Prostate gland (tissue), 2 donors: ENCODE measurements at regions not wholly inside any gene's neighbourhood (a gene's known extent, or its start where the extent isn't known, plus 50 kb on each side); places are given as distances from the start of the nearest gene placed in this dataset.
A peak's percentile ranks its signal among the peaks of the same experiment; 100 is the strongest.
"Not testable (repeated sequence)": the region's sequence is repeated elsewhere in the genome, so short reads cannot be mapped to it uniquely, and the experiment has no call there.

ENCODE experiments used
- DNase-seq: peaks from one replicate; pipeline ENCODE4 v3.0.0-alpha.2; 2019; ENCODE audit warnings: low spot score
- H3K27ac ChIP-seq, 2 donors: fragments of 200-600 bp; sonication (generic); 2 replicates each; pipeline ENCODE4 v1.5.1; 2017 to 2019
- H3K27me3 ChIP-seq: fragments of 200-600 bp; sonication (generic); replicated peaks from 2 replicates; pipeline ENCODE4 v1.5.1; 2019; ENCODE audit not compliant: insufficient read depth
- H3K36me3 ChIP-seq, 2 donors: fragments of 200-600 bp; sonication (generic); 1 replicate in 1 of 2; 2 replicates in 1 of 2; pipeline versions ENCODE4 v1.5.1 to v1.8.1; 2017 to 2019
- H3K4me1 ChIP-seq: fragments of 200-600 bp; sonication (generic); replicated peaks from 2 replicates; pipeline ENCODE4 v1.5.1; 2019
- H3K4me3 ChIP-seq, 2 donors: fragments of 200-600 bp; sonication (generic); 2 replicates each; pipeline ENCODE4 v1.5.1; 2017 to 2019
- H3K9me3 ChIP-seq: fragments of 200-600 bp; sonication (generic); 2 replicates; pipeline ENCODE4 v1.5.1; 2017
- POLR2A ChIP-seq: fragments of 450-650 bp; IDR thresholded peaks from one replicate; pipeline ENCODE4 v1.6.1; 2016; ENCODE audit warnings: antibody characterized with exemption, mild to moderate bottlenecking
- POLR2AphosphoS5 ChIP-seq: sonication (generic); formaldehyde crosslinking; IDR thresholded peaks from one replicate; pipeline ENCODE4 v1.6.1; 2017; ENCODE audit warnings: antibody characterized with exemption
- WGBS: methylation state at CpG from one replicate; pipeline ENCODE4 v1.1.5; 2018; 5-methylcytosine and 5-hydroxymethylcytosine counted together
- intact Hi-C: fragments of 100-400 bp; cut with DNase I; formaldehyde crosslinking; loops from one replicate; pipeline ENCODE4 v1.14.2; 2022
- TF ChIP-seq, protein P1 (sequence below), 4 experiments: fragments of 200-600 bp in 2 of 4; fragments of 450-650 bp in 2 of 4; sonication (generic) in 2 of 4; IDR thresholded peaks; 1 replicate in 3 of 4; 2 replicates in 1 of 4; pipeline ENCODE4 v1.5.1; 2016 to 2019; ENCODE audit warnings: antibody characterized with exemption in 4 of 4, mild to moderate bottlenecking in 2 of 4, moderate library complexity in 2 of 4

DNA sequence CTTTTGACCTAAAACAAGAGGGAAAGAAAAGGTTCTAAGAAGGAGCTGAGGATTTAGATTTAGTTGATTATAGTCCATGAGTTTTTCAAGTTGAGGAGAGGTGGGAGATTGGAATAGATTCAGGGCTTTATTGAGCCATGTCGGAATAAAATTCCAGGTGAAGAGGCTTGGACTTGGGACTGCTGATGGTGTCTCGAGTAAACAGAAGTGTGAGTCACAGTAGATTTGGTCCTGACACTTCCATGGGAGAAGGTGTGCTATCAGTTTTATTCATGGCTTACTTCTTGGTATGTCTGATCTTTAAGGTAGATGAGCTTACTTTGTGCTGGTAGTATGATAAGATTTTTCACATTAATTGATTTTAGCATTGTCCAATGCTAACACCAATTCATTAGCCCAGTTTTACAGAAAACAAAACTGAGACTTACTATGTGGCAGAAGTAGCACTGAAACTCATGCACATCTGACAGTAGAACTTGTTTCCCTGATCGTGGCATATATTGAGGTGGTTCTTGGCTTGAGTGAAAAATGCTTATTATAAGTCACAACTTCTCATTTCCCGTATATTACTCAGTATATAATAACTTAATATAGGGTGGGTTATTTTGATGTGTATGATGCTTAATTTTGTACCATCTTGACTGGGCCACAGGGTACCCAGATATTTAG, 172.4 kb upstream of the IGF1 start:
- Histone ChIP-seq H3K4me1 (no peaks in the 10 kb centered on the region), H3K27me3 (no peaks in the 10 kb centered on the region), H3K9me3 (no peaks in the 10 kb centered on the region), H3K27ac (no peak overlapping the region), H3K36me3 (no peaks in the 10 kb centered on the region), H3K4me3 (no peak overlapping the region)
- intact Hi-C loops: no loop called here
- TF ChIP-seq POLR2A (no peak), POLR2AphosphoS5 (no peak)
- TF ChIP-seq, protein P1, sequence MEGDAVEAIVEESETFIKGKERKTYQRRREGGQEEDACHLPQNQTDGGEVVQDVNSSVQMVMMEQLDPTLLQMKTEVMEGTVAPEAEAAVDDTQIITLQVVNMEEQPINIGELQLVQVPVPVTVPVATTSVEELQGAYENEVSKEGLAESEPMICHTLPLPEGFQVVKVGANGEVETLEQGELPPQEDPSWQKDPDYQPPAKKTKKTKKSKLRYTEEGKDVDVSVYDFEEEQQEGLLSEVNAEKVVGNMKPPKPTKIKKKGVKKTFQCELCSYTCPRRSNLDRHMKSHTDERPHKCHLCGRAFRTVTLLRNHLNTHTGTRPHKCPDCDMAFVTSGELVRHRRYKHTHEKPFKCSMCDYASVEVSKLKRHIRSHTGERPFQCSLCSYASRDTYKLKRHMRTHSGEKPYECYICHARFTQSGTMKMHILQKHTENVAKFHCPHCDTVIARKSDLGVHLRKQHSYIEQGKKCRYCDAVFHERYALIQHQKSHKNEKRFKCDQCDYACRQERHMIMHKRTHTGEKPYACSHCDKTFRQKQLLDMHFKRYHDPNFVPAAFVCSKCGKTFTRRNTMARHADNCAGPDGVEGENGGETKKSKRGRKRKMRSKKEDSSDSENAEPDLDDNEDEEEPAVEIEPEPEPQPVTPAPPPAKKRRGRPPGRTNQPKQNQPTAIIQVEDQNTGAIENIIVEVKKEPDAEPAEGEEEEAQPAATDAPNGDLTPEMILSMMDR (IDR thresholded peaks at IDR 0.05): no peak
- no peak for DNase-seq
- WGBS: 88% methylated on average over 4 of the region's 4 CpGs

DNA sequence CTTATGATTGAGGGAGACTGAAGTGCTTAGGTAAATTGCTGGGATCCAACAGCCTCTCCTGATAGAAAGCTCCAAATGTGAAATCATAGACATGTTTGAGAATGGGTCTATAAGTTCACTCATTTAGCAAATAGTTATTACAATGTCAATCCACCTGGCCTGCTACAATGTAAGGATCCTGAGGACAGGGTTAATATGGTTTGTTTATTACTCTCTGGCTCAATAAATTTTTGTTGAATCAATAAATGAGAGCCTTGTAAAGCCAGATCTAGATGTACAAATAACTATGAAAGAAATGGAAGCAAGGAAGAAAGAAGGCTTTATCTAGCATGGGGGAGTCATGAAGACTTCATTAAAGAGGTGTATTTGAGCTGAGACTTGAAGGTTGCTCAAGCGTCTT, 165.6 kb upstream of the IGF1 start:
- no peak overlapping the region for H3K4me3 ChIP-seq
- no peaks in the 10 kb centered on the region for H3K4me1 ChIP-seq
- no peak overlapping the region for H3K27ac ChIP-seq
- no peaks in the 10 kb centered on the region for H3K9me3 ChIP-seq
- TF ChIP-seq, protein P1 (IDR thresholded peaks at IDR 0.05): no peak
- TF ChIP-seq POLR2AphosphoS5: peak; percentile 56
- no peak for TF ChIP-seq POLR2A
- intact Hi-C loops: no loop called here
- H3K27me3 ChIP-seq: no peaks in the 10 kb centered on the region
- WGBS: 44% methylated on average over 1 of the region's 1 CpG
- no peak for DNase-seq
- no peaks in the 10 kb centered on the region for H3K36me3 ChIP-seq

DNA sequence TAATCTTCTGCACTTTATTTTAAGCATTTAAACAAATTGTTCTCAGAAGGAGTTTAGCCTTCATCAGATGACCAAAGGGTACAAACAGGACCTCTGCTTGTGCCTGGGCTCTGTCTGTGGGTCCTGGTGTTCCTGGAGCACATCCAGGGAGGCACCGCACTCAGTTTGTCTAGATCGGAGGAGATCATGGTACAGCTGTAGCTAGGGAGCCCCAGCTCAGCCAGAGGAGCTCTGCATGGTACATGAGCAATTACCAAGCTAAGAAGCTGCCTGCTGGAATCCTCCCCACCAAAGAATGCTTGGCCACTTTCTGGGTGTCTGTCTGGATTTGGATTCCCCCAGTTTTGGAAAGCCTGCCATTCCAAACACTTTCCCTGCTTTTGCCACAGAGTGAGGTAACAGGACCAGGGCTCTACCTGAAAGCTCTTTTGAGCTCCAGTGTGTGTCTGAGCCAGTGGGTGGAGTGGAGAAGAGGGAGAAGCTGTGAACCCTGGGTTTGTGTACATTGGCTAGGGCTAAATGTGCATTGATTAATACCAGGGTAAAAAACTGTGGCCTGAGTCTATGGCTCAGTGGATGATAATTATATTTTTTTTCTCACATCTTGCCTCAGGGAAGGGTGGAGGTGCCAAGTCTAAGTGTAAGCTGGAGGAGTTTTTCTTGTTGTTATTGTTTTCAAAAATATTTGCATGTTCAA, 163.7 kb upstream of the IGF1 start:
- Histone ChIP-seq H3K4me1 (no peaks in the 10 kb centered on the region), H3K27me3 (no peaks in the 10 kb centered on the region), H3K4me3 (no peak overlapping the region), H3K36me3 (no peaks in the 10 kb centered on the region), H3K9me3 (no peaks in the 10 kb centered on the region), H3K27ac (no peak overlapping the region)
- 47% methylated on average over 2 of the region's 2 CpGs for WGBS
- TF ChIP-seq, protein P1 (IDR thresholded peaks at IDR 0.05): no peak
- TF ChIP-seq POLR2A (no peak), POLR2AphosphoS5 (no peak)
- no peak for DNase-seq
- intact Hi-C loops: no loop called here

DNA sequence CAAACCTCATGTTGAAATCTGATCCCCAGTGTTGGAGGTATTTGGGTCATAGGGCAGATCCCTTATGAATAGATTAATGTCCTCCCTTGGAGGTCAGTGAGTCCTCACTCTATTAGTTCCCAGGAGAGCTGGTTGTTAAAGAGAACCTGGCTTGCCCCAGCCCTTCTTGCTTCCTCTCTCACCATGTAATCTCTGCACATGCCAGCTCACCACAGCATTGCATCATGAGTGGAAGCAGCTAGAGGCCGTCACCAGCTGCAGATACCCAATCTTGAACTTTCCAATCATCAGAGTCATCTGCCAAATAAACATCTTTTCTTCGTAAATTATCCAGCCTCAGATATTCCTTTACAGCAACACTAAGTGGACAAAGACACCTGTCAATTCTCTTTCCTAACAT, 161.8 kb upstream of the IGF1 start:
- H3K27ac ChIP-seq: no peak overlapping the region
- H3K36me3 ChIP-seq: no peaks in the 10 kb centered on the region
- TF ChIP-seq POLR2A: no peak
- TF ChIP-seq POLR2AphosphoS5: no peak
- TF ChIP-seq, protein P1 (IDR thresholded peaks at IDR 0.05): no peak
- no peak for DNase-seq
- intact Hi-C loops: no loop called here
- H3K4me3 ChIP-seq: no peak overlapping the region
- no peaks in the 10 kb centered on the region for H3K9me3 ChIP-seq
- H3K27me3 ChIP-seq: no peaks in the 10 kb centered on the region
- no peaks in the 10 kb centered on the region for H3K4me1 ChIP-seq
- WGBS: 72% methylated on average over 2 of the region's 2 CpGs

DNA sequence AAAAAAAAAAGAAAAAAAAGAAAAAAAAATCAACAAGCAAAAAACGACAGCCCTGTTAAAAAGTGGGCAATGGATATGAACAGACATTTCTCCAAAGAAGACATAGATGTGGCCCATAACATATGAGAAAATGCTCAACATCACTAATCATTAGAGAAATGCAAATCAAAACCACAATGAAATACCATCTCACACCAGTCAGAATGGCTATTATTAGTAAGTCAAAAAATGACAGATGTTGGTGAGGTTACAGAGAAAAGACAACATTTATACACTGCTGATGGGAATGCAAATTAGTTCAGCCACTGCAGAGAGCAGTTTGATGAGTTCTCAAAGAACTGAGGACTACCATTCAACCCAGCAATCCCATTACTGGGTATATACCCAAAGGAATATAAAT, 160.3 kb upstream of the IGF1 start:
- H3K27ac ChIP-seq, H3K27me3 ChIP-seq, DNase-seq, H3K4me1 ChIP-seq, H3K36me3 ChIP-seq, H3K9me3 ChIP-seq, H3K4me3 ChIP-seq, intact Hi-C loops: not testable (repeated sequence)
- 100% methylated on average over 1 of the region's 1 CpG for WGBS
